ENCODE measurements at regions not wholly inside any gene's neighbourhood (a gene's known extent, or its start where the extent isn't known, plus 50 kb on each side); places are given as distances from the start of the nearest gene placed in this dataset.
A peak's percentile ranks its signal among the peaks of the same experiment; 100 is the strongest.
"Not testable (repeated sequence)": the region's sequence is repeated elsewhere in the genome, so short reads cannot be mapped to it uniquely, and the experiment has no call there.

GRCh38 chr5:100691548-100691947 is 156.4 kb downstream of the FAM174A start:
- no peak for DNase-seq (ENCODE audit: extremely low spot score, insufficient read length, low read depth)
- FAIRE-seq: no peak

- FAIRE-seq (no peak), DNase-seq (ENCODE audit: extremely low spot score, insufficient read length, low read depth) (no peak)
Measured at GRCh38 chr5:100693481-100693880, 158.3 kb downstream of the FAM174A start.

- FAIRE-seq: peak; percentile 52
- no peak for DNase-seq (ENCODE audit: extremely low spot score, insufficient read length, low read depth)
Measured at GRCh38 chr5:100694100-100694499, 158.9 kb downstream of the FAM174A start.

GRCh38 chr5:100697970-100698369 is 162.8 kb downstream of the FAM174A start:
- FAIRE-seq: no peak
- DNase-seq (ENCODE audit: extremely low spot score, insufficient read length, low read depth): no peak

- peak; percentile 70 for FAIRE-seq
- DNase-seq (ENCODE audit: extremely low spot score, insufficient read length, low read depth): no peak
Measured at GRCh38 chr5:100706776-100707175, 171.6 kb downstream of the FAM174A start.

- no peak for DNase-seq (ENCODE audit: extremely low spot score, insufficient read length, low read depth)
- FAIRE-seq: no peak
Measured at GRCh38 chr5:100708645-100709171, 173.5 kb downstream of the FAM174A start.

- no peak for DNase-seq (ENCODE audit: extremely low spot score, insufficient read length, low read depth)
- peak; percentile 18 for FAIRE-seq
Measured at GRCh38 chr5:100709771-100710170, 174.6 kb downstream of the FAM174A start.

GRCh38 chr5:100714780-100715179 is 179.6 kb downstream of the FAM174A start:
- not testable (repeated sequence) for DNase-seq (ENCODE audit: extremely low spot score, insufficient read length, low read depth); FAIRE-seq

- FAIRE-seq: no peak
Measured at GRCh38 chr5:100722657-100723056, 180.4 kb downstream of the ST8SIA4 start.

GRCh38 chr5:100723229-100723628 is 179.9 kb downstream of the ST8SIA4 start:
- DNase-seq (ENCODE audit: extremely low spot score, insufficient read length, low read depth): no peak
- no peak for FAIRE-seq

More at GRCh38 chr5:100722657-100723056, 180.4 kb downstream of the ST8SIA4 start:
- DNase-seq (ENCODE audit: extremely low spot score, insufficient read length, low read depth): no peak

GRCh38 chr5:100726116-100726515 is 177.0 kb downstream of the ST8SIA4 start:
- DNase-seq (ENCODE audit: extremely low spot score, insufficient read length, low read depth) (no peak), FAIRE-seq (no peak)

GRCh38 chr5:100731768-100732167 is 171.3 kb downstream of the ST8SIA4 start:
- DNase-seq (ENCODE audit: extremely low spot score, insufficient read length, low read depth) (peak; percentile 9), FAIRE-seq (peak; percentile 92)

GRCh38 chr5:100746730-100747129 is 156.4 kb downstream of the ST8SIA4 start:
- DNase-seq (ENCODE audit: extremely low spot score, insufficient read length, low read depth) (no peak), FAIRE-seq (peak; percentile 72)

- no peak for FAIRE-seq
- DNase-seq (ENCODE audit: extremely low spot score, insufficient read length, low read depth): no peak
Measured at GRCh38 chr5:100749771-100750284, 153.3 kb downstream of the ST8SIA4 start.

- FAIRE-seq: no peak
- no peak for DNase-seq (ENCODE audit: extremely low spot score, insufficient read length, low read depth)
Measured at GRCh38 chr5:100755435-100755834, 147.6 kb downstream of the ST8SIA4 start.
